Gastrocnemius medialis (tissue), 4 donors: ENCODE measurements at regions not wholly inside any gene's neighbourhood (a gene's known extent, or its start where the extent isn't known, plus 50 kb on each side); places are given as distances from the start of the nearest gene placed in this dataset.

ENCODE experiments used
- CTCF ChIP-seq, 5 experiments: fragments of 450-650 bp in 3 of 5; fragments of 200-600 bp in 2 of 5; sonication (generic) in 2 of 5; IDR thresholded peaks in 4 of 5; conservative IDR thresholded peaks in 1 of 5; 1 replicate in 4 of 5; 2 replicates in 1 of 5; pipeline ENCODE4 v1.5.1; 2016 to 2019; ENCODE audit warnings: antibody characterized with exemption in 5 of 5, mild to moderate bottlenecking in 3 of 5, moderate library complexity in 3 of 5
- POLR2A ChIP-seq, 2 donors: fragments of 450-650 bp; IDR thresholded peaks; one replicate each; pipeline ENCODE4 v1.6.1; 2017; ENCODE audit warnings: antibody characterized with exemption in 2 of 2, mild to moderate bottlenecking in 2 of 2, moderate library complexity in 2 of 2

- TF ChIP-seq POLR2A (IDR thresholded peaks at IDR 0.05) (no peak), CTCF (IDR thresholded peaks at IDR 0.05 in 4 of 5, conservative IDR thresholded peaks at IDR 0.05 in 1 of 5) (no peak)
These were observed 97.0 kb upstream of the NMNAT3 start for GRCh38 chr3:139774560-139775302.
